ENCODE measurements at regions not wholly inside any gene's neighbourhood (a gene's known extent, or its start where the extent isn't known, plus 50 kb on each side); places are given as distances from the start of the nearest gene placed in this dataset.

- TF ChIP-seq CTCF (IDR thresholded peaks at IDR 0.05; ENCODE audit: insufficient read depth, low read depth, low read length) (no peak), EZH2 (IDR thresholded peaks at IDR 0.05; ENCODE audit: insufficient read depth, low read length) (no peak)
Observed at GRCh38 chr1:238331557-238331956, 440.8 kb upstream of the ZP4 start.

Data from astrocyte (in vitro differentiated cells and primary cell).